ENCODE measurements at regions not wholly inside any gene's neighbourhood (a gene's known extent, or its start where the extent isn't known, plus 50 kb on each side); places are given as distances from the start of the nearest gene placed in this dataset.

- peak; percentile 96 for TF ChIP-seq ASH2L (IDR thresholded peaks at IDR 0.05; ENCODE audit: low read length)
- no peak for TF ChIP-seq USF2 (IDR thresholded peaks at IDR 0.05; ENCODE audit: low read length)
- no peak for TF ChIP-seq SP1 (IDR thresholded peaks at IDR 0.05; ENCODE audit: low read depth, low read length)
- TF ChIP-seq TAF1 (IDR thresholded peaks at IDR 0.05; ENCODE audit: low read depth, low read length): 0 out of 2 replicates have a peak, but pooled peaks have one; percentile 14
- TF ChIP-seq, protein P1, sequence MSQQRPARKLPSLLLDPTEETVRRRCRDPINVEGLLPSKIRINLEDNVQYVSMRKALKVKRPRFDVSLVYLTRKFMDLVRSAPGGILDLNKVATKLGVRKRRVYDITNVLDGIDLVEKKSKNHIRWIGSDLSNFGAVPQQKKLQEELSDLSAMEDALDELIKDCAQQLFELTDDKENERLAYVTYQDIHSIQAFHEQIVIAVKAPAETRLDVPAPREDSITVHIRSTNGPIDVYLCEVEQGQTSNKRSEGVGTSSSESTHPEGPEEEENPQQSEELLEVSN (IDR thresholded peaks at IDR 0.05): peak; percentile 25; the same call in 1 of the 2 replicates
- TF ChIP-seq ZNF274 (IDR thresholded peaks at IDR 0.05; ENCODE audit: borderline replicate concordance, extremely low read depth, low read length): no peak
- TF ChIP-seq, protein P2, sequence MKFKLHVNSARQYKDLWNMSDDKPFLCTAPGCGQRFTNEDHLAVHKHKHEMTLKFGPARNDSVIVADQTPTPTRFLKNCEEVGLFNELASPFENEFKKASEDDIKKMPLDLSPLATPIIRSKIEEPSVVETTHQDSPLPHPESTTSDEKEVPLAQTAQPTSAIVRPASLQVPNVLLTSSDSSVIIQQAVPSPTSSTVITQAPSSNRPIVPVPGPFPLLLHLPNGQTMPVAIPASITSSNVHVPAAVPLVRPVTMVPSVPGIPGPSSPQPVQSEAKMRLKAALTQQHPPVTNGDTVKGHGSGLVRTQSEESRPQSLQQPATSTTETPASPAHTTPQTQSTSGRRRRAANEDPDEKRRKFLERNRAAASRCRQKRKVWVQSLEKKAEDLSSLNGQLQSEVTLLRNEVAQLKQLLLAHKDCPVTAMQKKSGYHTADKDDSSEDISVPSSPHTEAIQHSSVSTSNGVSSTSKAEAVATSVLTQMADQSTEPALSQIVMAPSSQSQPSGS (IDR thresholded peaks at IDR 0.05; ENCODE audit: low read length): peak; percentile 66; the same call in 1 of the 2 replicates
- no peak for TF ChIP-seq BRCA1 (IDR thresholded peaks at IDR 0.05; ENCODE audit: low read depth, low read length)
- TF ChIP-seq NANOG (IDR thresholded peaks at IDR 0.05; ENCODE audit: insufficient read depth, low read depth, low read length, poor library complexity, severe bottlenecking): no peak
- TF ChIP-seq BACH1 (IDR thresholded peaks at IDR 0.05; ENCODE audit: low read length): no peak
- TF ChIP-seq CHD2 (IDR thresholded peaks at IDR 0.05; ENCODE audit: low read length): peak; percentile 37; the same call in 1 of the 2 replicates
Measured at GRCh38 chr4:166501941-166502382, 628.9 kb downstream of the TLL1 start (continued).
